GM18870 (cell line): ENCODE measurements at regions not wholly inside any gene's neighbourhood (a gene's known extent, or its start where the extent isn't known, plus 50 kb on each side); places are given as distances from the start of the nearest gene placed in this dataset.
"Not testable (repeated sequence)": the region's sequence is repeated elsewhere in the genome, so short reads cannot be mapped to it uniquely, and the experiment has no call there.

Experiments
- ATAC-seq: cut with Tn5 transposase; IDR thresholded peaks from one replicate; pipeline ENCODE4 v1.9.1; 2021; ENCODE audit warnings: moderate library complexity; ENCODE audit not compliant: unreplicated experiment

DNA sequence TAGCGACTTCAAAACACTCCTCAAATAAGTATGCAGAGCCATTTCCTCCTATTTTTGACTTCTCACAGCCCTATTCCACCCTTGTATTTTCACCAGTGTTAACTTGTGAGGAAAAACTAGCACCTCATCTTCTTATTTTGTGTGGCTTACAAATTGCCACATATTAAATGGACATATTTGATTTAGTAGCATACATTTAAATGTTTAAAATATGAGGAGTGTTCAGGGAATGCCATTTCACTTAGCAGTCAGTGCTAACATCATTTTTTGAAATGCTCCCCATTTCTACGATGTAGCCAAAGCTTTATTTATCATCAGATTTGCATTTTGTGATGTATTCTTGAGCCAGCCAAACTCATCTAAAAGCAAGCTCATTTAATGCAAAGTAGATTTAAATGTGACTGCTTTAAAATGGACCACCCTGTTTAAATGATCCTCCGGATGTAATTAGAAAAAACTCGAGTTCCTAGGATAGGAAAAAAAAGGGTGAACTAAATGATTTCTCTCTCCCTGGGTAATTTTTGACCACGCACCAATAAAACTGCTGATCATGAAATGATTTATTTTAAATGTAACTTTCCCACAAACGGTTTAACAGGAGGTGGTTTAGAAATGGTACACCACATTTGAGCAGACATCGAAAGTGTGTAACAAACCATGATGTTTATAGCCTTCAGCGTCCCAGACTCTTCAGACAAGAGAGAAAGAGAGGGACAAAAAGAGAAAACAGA is 172.6 kb downstream of the CD83 start:
- no peak for ATAC-seq

DNA sequence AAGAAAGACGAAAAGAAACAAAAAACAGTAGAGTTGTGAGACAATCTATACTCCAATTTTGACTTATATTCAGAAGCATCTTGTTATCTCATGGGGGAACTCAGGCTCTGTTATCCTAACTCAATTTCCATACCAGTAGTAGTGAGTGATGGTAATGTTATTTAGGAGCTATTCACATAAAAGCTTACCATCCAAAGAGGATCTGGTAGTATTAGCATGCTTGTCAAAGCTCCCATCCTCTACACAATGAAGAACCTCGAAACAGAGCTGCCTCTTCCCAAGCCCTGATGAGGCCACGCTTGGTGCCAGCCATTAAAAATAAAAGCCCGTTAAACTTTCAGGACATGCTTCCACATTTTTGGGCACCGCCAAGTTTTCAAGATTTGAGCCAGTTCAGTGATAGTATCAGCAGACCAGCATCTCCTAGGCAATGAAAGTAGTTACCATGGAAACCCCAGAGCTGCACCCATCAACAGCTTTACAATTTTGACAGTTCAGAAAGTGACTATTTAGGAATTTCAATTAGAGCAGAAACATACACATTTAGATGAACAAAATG is 173.3 kb downstream of the CD83 start:
- ATAC-seq, result no peak

GRCh38 chr6:14291331-14291730 is 173.8 kb downstream of the CD83 start:
- ATAC-seq, result no peak

DNA sequence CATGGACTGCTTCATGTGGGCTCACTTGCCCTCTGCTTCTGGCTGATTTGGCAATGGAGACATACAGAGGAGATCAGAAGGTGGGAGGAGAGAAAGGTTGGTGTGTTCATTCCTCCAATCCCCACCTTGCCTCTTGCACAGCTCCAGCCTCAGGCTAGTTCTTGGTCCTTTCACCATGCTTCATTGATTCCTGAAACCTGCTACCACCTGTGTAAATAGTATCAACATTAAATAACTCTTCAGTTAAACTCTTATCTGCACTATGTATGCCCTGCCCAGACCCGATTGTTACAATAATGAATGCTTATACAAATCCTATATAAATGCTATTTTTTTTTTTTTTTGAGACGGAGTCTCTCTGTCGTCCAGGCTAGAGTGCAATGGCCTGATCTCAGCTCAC is 174.5 kb downstream of the CD83 start:
- ATAC-seq, result no peak

DNA sequence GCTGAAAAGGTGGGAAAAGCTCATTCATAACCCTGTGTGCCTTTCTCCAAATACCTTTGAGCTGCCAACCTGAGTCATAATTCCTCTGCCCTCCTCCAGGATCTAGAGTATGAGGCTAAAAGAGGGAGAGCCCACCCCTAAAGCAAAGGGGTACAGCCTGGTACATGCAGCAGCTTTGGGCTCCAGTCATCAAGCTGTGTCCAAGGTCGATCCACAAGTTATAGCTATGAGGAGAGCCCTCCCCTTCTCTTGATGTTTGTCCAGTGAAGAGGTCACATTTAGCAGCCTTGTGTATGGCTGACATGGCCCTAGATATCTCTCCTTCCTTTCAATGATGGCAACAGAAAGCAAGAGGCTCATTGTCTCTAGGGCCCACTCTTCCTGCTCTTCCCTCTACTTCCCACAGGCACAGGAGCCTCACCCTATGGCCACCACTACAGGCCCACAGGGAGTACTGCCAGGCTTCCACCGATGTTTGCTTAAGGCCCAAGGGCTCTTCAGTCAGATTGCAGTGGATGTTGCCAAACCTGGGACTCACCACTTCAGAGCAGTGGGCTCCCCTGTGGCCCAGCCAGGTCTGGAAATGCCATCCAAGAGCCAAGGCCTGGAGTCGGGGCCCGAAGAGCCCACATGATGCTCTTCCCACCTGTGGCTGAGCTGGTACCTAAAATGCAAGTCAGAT is 176.8 kb downstream of the CD83 start:
- ATAC-seq, result no peak

DNA sequence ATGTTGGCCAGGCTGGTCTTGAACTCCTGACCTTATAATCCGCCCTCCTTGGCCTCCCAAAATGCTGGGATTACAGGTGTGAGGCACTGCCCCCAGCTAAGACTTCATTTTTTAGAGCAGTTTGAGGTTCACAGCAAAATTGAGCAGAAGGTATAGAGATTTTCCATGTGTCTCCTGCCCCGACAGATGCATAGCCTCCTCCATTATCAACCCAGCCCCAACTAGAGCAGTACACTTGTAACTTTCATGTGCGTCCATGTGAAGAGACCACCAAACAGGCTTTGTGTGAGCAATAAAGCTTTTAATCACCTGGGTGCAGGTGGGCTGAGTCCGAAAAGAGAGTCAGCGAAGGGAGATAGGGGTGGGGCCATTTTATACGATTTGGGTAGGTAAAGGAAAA is 179.1 kb downstream of the CD83 start:
- ATAC-seq, result not testable (repeated sequence)

GRCh38 chr6:14297118-14297517 is 179.5 kb downstream of the CD83 start:
- not testable (repeated sequence) for ATAC-seq

- not testable (repeated sequence) for ATAC-seq
Observed at GRCh38 chr6:14300189-14300588, 182.6 kb downstream of the CD83 start.

DNA sequence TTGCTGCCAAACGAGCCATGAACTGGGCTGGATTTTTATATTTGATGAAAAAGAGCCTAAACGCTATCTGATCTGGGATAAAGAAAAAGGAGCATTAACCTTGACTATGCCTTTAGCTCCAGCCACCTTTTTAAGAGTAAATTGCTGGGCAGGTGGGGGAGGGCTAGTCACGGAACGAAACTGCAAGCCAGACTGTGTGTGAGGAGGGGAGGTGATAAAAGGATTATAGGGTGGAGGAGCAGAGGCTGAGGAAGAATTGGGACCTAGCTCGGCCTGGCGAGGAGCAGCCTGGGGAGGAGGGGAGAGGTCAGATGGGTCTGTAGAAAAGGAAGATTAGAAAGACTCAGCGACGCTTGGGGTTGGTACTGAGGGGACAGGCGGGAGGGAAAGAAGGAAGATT is 183.1 kb downstream of the CD83 start:
- ATAC-seq, result not testable (repeated sequence)

- not testable (repeated sequence) for ATAC-seq
Observed at GRCh38 chr6:14301477-14301876, 183.9 kb downstream of the CD83 start.

- no peak for ATAC-seq
Observed at GRCh38 chr6:14305131-14305530, 187.6 kb downstream of the CD83 start.

DNA sequence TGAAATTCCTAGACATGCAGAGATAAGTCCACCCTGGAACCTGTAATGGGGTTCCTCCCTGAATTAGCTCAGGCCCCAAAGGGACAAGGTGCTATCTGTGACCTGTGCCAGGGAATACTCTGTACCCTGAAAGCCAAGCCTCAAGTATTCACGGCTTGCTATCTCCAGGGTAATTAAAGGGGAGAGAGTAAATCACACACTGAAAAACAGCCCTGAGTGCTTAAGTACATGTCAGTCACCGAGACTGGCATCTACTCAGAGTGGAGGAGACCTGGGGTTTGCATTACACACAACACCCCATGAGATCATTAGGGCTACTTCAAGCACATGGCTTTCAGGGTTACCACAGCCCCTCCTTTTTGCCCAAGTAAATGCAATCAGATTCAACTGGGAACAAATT is 188.1 kb downstream of the CD83 start:
- no peak for ATAC-seq

DNA sequence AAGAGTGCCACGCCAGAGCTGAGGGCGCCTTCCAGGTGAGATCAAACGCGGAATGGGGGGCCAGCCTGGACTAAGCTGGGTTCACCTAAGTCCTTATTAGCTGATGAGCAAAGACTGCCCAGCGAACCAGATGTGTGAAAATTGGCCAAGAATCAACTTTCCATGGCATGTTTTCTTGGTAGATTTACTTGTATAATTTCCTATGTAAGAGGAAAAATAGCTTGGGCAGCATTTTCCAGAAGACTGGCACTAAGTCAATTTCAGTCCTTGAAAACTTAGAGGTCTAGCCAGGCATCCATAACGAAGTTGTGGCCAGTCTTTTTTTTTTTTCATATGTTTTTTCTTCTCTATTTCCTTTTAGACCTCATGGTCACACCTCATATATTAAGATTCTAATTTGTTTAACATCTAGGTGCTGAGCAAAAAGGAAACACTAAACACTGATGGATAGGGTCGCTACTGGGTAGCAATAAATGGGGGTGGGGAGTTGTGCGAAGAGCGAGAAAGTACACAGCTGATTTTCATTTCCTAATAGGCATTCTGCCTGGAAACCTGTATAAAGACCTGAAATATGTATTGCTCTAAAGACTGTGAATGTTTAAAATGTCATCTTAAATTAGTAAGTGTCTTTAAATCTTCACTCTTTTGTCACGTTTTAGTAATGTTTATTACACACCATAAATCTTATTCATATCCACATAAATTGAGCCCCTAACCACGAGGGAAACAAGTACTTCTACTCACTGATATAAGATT is 188.8 kb downstream of the CD83 start:
- no peak for ATAC-seq

DNA sequence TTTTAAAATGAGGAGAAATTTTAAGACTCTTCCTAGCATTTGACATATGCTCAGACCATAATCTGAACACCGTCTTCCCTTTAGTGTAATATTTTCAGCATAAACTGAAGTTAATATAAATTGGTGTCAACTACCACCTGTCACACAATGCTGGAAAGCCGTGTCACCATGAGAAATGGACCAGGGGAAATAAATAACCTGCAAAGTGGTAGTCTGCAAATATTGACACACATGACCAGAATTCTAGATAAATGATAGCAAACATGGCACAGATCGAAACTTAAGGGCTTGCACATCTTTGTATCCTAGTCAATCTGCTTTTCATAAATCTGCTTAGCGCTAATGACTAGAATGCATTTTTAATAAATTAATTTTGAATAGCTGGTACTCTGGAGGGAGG is 191.9 kb downstream of the CD83 start:
- ATAC-seq, result no peak

- ATAC-seq, result no peak
Observed at GRCh38 chr6:14309951-14310445, 192.4 kb downstream of the CD83 start.

DNA sequence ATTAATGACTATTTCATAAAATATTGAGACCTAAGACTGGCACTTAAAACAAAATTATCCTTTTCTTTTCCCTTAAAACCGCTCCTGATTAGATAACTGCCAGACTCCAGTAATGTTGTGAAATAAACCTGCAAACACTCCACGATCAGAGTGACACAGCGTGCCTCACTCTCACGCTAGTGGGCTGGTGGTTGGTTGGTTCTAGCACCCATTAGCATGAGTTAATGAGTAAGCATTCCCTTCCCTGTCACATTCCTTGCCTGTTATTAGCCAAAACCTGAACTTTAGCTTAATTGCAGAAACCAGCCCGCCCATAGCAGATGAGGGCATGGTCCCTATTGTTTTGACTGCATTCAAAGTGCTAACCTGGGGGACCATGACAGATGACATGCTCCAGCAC is 193.4 kb downstream of the CD83 start:
- no peak for ATAC-seq

GRCh38 chr6:14312587-14312986 is 195.0 kb downstream of the CD83 start:
- no peak for ATAC-seq

- no peak for ATAC-seq
Observed at GRCh38 chr6:14313248-14313647, 195.7 kb downstream of the CD83 start.

DNA sequence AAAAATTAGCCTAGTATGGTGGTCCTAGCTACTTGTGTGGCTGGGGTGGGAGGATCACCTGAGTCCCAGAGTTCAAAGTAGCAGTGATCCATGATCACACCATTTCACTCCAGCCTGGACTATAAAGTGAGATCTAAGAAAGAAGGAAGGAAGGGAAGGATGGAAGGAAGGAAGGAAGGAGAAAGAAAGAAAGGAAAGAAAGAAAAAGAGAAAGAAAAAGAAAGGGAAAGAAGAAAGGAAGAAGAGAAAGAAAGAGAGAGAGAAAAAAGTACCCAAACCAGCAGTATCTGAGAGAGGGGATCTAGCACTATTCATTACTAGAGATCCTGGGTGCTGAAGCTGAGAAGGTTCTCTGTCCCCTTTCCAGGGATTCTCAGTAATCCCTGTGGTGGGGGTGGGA is 197.8 kb downstream of the CD83 start:
- ATAC-seq, result no peak

DNA sequence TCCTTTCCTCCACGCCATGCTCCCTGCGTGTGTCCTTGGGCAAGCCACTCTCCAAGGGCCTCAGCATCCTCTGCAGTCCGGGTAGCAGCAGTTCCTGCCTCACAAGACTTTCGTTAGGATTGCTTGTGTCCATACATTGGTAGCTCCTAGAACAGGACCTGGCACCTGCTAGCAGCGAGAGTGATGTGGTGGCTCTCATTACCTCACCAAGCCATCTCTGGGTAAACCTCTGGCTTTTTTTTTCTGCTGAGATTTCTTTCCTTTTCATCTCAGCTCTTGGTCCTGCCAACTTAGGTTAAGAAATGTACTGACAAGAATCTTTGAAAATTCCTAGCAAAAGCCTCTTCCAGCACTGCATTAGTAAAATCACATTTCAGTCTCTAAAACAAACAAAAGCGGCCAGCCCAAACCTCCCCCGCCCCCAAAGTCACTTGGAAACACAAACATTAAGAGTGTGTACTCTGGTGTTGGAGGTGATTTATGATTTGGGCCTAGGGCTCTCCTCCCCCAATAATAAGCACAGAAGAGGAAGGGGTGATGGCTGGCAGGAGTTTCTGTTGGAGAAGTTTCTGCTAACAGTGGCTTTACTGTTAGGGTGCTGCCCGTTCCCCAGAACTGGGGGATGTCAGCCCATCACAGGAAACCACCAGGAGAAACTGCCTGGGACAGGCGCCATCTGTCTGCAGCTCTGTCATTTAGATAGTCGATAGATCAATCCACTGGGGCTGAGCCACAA is 199.2 kb downstream of the CD83 start:
- ATAC-seq, result no peak
